ENCODE measurements at regions not wholly inside any gene's neighbourhood (a gene's known extent, or its start where the extent isn't known, plus 50 kb on each side); places are given as distances from the start of the nearest gene placed in this dataset.
"Not testable (repeated sequence)": the region's sequence is repeated elsewhere in the genome, so short reads cannot be mapped to it uniquely, and the experiment has no call there.

GRCh38 chr15:70241561-70242320 is 144.0 kb upstream of the TLE3 start:
- no peak for DNase-seq (ENCODE audit: low read depth in 2 of 2, low spot score in 1 of 2)

- no peak for DNase-seq (ENCODE audit: low read depth in 2 of 2, low spot score in 1 of 2)
Observed at GRCh38 chr15:70240820-70241430, 143.2 kb upstream of the TLE3 start.

- DNase-seq (ENCODE audit: low read depth in 2 of 2, low spot score in 1 of 2), result no peak
Observed at GRCh38 chr15:70240082-70240481, 142.4 kb upstream of the TLE3 start.

GRCh38 chr15:70238917-70239316 is 141.2 kb upstream of the TLE3 start:
- DNase-seq (ENCODE audit: low read depth in 2 of 2, low spot score in 1 of 2), result no peak

DNA sequence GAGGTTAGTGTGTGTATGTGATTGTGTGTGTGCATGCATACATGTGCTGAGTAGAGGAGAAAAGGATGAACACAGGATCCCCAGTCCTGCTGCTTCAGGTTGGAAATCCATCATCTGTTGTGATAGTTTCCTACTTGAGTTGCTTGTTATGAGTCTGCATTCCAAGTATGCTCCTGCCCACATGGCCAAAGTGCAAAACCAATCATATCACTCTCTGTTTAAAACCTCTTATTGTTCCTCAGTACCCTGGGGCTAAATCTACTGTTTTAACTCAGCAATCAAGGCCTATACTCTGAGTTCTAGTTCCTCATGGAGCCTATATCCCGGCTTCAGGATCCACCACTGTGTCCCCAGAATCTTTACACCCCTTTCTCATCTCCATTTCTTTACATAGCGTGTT is 139.9 kb upstream of the TLE3 start:
- DNase-seq (ENCODE audit: low read depth in 2 of 2, low spot score in 1 of 2), result no peak

- no peak for DNase-seq (ENCODE audit: low read depth in 2 of 2, low spot score in 1 of 2)
Observed at GRCh38 chr15:70236341-70237086, 138.8 kb upstream of the TLE3 start.

DNA sequence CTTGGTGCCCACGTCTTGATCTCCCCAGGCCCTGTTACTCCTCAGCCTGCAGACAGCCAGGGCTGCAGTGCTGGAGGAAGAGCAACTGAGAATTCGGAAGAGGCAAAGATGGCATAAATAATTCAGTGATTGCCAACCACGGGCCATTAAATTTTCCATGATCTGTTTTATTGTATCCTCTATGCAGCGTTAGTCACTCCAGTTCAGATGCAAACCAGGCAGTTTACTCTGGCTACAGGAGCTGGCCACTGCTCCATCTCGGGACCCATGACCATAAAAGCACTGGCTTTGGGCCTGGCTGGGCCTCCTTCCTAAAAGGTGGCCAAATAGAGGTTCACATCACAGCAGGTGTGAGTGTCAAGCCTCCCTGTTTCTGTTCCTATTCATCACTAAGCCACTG is 137.6 kb upstream of the TLE3 start:
- DNase-seq (ENCODE audit: low read depth in 2 of 2, low spot score in 1 of 2), result no peak

- DNase-seq (ENCODE audit: low read depth in 2 of 2, low spot score in 1 of 2), result no peak
Observed at GRCh38 chr15:70234256-70234905, 136.7 kb upstream of the TLE3 start.

GRCh38 chr15:70231484-70231883 is 133.8 kb upstream of the TLE3 start:
- no peak for DNase-seq (ENCODE audit: low read depth in 2 of 2, low spot score in 1 of 2)

DNA sequence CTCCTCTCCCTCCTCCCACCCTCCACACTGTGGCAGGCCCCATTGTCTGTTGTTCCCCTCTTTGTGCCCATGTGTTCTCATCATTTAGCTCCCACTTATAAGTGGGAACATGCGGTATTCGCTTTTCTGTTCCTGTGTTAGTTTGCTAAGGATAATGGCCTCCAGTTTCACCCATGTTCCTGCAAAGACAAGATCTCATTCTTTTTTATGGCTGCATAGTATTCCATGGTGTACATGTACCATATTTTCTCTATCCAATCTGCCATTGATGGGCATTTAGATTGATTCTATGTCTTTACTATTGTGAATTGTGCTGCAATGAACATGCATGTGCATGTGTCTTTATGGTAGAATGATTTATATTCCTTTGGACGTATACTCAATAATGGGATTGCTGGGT is 130.2 kb upstream of the TLE3 start:
- DNase-seq (ENCODE audit: low read depth in 2 of 2, low spot score in 1 of 2), result not testable (repeated sequence)

DNA sequence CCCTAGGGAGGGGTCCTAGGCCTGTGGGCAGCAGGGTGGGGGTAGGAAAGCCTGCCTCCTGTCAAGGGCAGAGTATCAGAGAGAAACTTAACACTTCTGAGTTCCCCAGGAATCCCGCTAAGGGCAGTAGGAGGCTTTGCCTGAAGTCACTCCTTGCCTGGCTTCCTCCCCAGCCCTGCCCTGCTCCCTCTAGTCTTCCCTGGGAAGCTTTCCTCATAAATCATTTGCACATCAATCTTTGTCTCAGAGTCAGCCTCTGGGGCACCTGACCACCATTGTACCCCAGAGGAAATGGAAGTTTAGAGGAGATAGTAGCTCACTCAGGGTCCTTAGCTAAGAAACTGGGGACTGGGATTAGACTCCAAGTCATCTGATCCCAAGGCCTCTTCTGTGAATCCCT is 129.4 kb upstream of the TLE3 start:
- DNase-seq (ENCODE audit: low read depth in 2 of 2, low spot score in 1 of 2), result no peak

GRCh38 chr15:70226337-70226980 is 128.7 kb upstream of the TLE3 start:
- DNase-seq (ENCODE audit: low read depth in 2 of 2, low spot score in 1 of 2), result no peak

GRCh38 chr15:70225416-70225815 is 127.7 kb upstream of the TLE3 start:
- DNase-seq (ENCODE audit: low read depth in 2 of 2, low spot score in 1 of 2), result no peak

DNA sequence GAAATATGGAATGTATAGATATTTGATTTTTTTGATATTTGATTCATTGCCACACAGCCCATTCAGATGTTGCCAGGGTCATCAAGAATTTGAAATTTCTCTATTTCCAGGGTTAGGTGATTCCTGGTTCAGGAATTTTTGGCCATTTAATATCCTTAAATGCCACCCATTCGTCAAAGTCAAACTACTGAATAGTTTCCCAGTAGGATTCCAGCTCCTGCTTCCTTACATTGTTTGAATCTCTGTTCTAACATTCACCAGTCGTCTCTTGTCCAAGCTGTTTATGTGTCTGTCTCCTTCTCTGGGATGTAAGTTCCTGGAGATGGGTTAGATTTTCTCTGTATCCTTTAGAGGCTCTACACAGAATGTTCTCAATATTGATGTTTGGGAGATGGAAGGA is 124.9 kb upstream of the TLE3 start:
- no peak for DNase-seq (ENCODE audit: low read depth in 2 of 2, low spot score in 1 of 2)

GRCh38 chr15:70220490-70221096 is 122.9 kb upstream of the TLE3 start:
- no peak for DNase-seq (ENCODE audit: low read depth in 2 of 2, low spot score in 1 of 2)

- no peak for DNase-seq (ENCODE audit: low read depth in 2 of 2, low spot score in 1 of 2)
Observed at GRCh38 chr15:70219966-70220365, 122.2 kb upstream of the TLE3 start.

GRCh38 chr15:70219256-70219895 is 121.7 kb upstream of the TLE3 start:
- no peak for DNase-seq (ENCODE audit: low read depth in 2 of 2, low spot score in 1 of 2)

- no peak for DNase-seq (ENCODE audit: low read depth in 2 of 2, low spot score in 1 of 2)
Observed at GRCh38 chr15:70217226-70218160, 119.8 kb upstream of the TLE3 start.

- no peak for DNase-seq (ENCODE audit: low read depth in 2 of 2, low spot score in 1 of 2)
Observed at GRCh38 chr15:70215951-70216350, 118.2 kb upstream of the TLE3 start.
